ENCODE measurements at regions not wholly inside any gene's neighbourhood (a gene's known extent, or its start where the extent isn't known, plus 50 kb on each side); places are given as distances from the start of the nearest gene placed in this dataset.

DNA sequence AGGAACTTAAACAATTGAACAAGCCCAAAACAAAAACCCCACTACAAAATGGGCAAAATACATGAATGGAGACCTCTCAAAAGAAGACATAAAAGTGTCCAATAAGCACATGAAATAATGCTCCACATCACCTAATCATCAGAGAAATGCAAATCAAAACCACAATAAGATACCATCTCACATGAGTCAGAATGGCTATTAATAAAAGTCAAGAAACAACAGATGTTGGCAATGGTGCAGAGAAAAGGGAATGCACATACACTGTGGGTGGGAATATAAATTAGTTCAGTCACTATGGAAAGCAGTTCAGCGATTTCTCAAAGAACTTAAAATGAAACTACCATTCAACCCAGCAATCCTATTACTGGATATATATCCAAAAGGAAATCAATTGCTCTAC, 337.4 kb upstream of the GRIA1 start:
- H3K9me3 Mint-ChIP-seq, result peaks cover 0 to 26% (median 8%) of the 10 kb centered on the region in 8 donors
- Histone ChIP-seq H3K27me3 (ENCODE audit: insufficient read depth, low read length) (no peaks in the 10 kb centered on the region), H3K4me3 (ENCODE audit: low read length in 2 of 2) (no peak overlapping the region), H3K27ac (ENCODE audit: low read depth, low read length) (no peak overlapping the region), H3K4me1 (ENCODE audit: insufficient read depth, low read length) (no peaks in the 10 kb centered on the region), H3K9me3 (ENCODE audit: control insufficient read depth in 1 of 2, low read length in 2 of 2) (no peaks in the 10 kb centered on the region), H3K36me3 (ENCODE audit: insufficient read depth, low read length) (no peaks in the 10 kb centered on the region)
- DNase-seq, result no peak
- no peaks in the 10 kb centered on the region for H3K36me3 Mint-ChIP-seq
- no peak overlapping the region for H3K4me3 Mint-ChIP-seq
- no peak overlapping the region for H3K27ac Mint-ChIP-seq
- no peaks in the 10 kb centered on the region for H3K27me3 Mint-ChIP-seq
- no peaks in the 10 kb centered on the region for H3K4me1 Mint-ChIP-seq
- CTCF ChIA-PET (ENCODE audit: partially characterized antibody), result no interaction called here
- intact Hi-C loops (cut with micrococcal nuclease), result no loop called here
- POLR2A ChIA-PET (ENCODE audit: partially characterized antibody), result no interaction called here

DNA sequence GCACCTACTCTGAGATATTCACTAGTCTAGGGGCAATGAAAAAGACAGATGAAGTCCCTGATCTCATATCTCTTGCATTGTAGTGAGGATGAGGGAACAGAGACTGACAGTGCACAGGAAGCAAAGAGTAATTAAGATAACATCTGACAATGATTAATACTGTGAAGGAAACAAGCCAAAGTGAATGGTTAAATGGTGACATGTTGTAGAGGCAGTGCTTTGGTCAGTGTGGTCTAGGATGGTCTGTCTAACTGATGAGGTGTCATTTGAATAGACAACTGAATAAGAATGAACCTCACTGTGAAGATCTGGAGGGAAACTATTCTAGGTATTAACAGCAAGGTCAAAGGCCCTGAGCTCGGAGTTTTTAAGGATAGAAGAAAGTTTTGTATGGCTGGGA, 333.3 kb upstream of the GRIA1 start:
- Mint-ChIP-seq H3K36me3 (no peaks in the 10 kb centered on the region), H3K27ac (no peak overlapping the region), H3K27me3 (no peaks in the 10 kb centered on the region), H3K4me1 (no peaks in the 10 kb centered on the region), H3K9me3 (peaks cover 0 to 13% (median 2%) of the 10 kb centered on the region in 8 donors), H3K4me3 (no peak overlapping the region)
- CTCF ChIA-PET (ENCODE audit: partially characterized antibody), result no interaction called here
- POLR2A ChIA-PET (ENCODE audit: partially characterized antibody), result no interaction called here
- Histone ChIP-seq H3K27me3 (ENCODE audit: insufficient read depth, low read length) (no peaks in the 10 kb centered on the region), H3K27ac (ENCODE audit: low read depth, low read length) (no peak overlapping the region), H3K4me3 (ENCODE audit: low read length in 2 of 2) (no peak overlapping the region), H3K4me1 (ENCODE audit: insufficient read depth, low read length) (no peaks in the 10 kb centered on the region), H3K36me3 (ENCODE audit: insufficient read depth, low read length) (no peaks in the 10 kb centered on the region), H3K9me3 (ENCODE audit: control insufficient read depth in 1 of 2, low read length in 2 of 2) (no peaks in the 10 kb centered on the region)
- intact Hi-C loops (cut with micrococcal nuclease), result no loop called here
- DNase-seq, result no peak

DNA sequence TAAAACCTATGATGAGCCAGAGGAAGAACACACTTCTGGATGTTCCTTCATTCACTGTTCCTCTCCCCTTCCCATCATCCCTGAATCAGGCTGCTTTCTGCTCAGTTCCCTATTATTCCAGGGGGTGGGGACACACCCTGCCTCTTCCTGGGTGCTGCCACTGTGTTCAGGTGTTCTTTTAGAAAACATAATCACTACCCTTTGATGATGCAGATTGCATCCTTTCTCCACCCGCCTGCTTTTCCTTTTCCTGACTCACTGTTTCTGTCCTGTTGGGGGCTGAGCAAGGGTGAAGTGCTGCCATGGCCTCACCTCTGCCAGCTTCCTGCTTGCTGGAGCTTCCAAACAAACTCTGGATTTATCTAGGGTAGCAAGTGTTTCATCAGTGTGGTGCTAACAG, 331.9 kb upstream of the GRIA1 start:
- H3K36me3 ChIP-seq (ENCODE audit: insufficient read depth, low read length), result no peaks in the 10 kb centered on the region
- H3K27me3 ChIP-seq (ENCODE audit: insufficient read depth, low read length), result no peaks in the 10 kb centered on the region
- DNase-seq, result no peak
- H3K4me3 ChIP-seq (ENCODE audit: low read length in 2 of 2), result no peak overlapping the region
- POLR2A ChIA-PET (ENCODE audit: partially characterized antibody), result no interaction called here
- Mint-ChIP-seq H3K4me3 (no peak overlapping the region), H3K27ac (no peak overlapping the region), H3K4me1 (peaks cover 0 to 1% (median 0%) of the 10 kb centered on the region in 4 donors), H3K9me3 (peaks cover 0 to 5% (median 3%) of the 10 kb centered on the region in 8 donors), H3K36me3 (no peaks in the 10 kb centered on the region), H3K27me3 (no peaks in the 10 kb centered on the region)
- H3K9me3 ChIP-seq (ENCODE audit: control insufficient read depth in 1 of 2, low read length in 2 of 2), result no peaks in the 10 kb centered on the region
- CTCF ChIA-PET (ENCODE audit: partially characterized antibody), result no interaction called here
- no peak overlapping the region for H3K27ac ChIP-seq (ENCODE audit: low read depth, low read length)
- H3K4me1 ChIP-seq (ENCODE audit: insufficient read depth, low read length), result no peaks in the 10 kb centered on the region
- intact Hi-C loops (cut with micrococcal nuclease), result no loop called here

DNA sequence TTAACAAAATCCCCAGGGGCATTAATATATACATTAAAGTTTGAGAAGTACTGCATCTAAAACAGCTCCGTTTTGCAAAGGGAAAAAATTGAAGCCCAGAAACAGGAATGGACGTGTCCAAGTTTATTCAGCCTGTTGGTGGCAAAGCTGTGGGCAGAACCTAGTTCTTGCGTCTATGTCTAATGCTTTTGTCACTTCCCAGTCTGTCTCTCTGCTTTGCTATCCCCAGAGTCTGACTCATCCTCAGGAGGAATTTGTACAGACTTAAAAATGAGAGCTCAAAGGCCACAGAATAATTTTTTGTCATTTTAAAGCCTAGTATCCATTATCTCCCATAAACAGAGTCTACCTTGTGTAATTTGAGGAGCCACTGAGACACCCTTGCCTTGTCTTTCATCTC, 330.9 kb upstream of the GRIA1 start:
- Histone ChIP-seq H3K9me3 (ENCODE audit: control insufficient read depth in 1 of 2, low read length in 2 of 2) (no peaks in the 10 kb centered on the region), H3K36me3 (ENCODE audit: insufficient read depth, low read length) (no peaks in the 10 kb centered on the region), H3K4me3 (ENCODE audit: low read length in 2 of 2) (no peak overlapping the region), H3K27ac (ENCODE audit: low read depth, low read length) (no peak overlapping the region), H3K27me3 (ENCODE audit: insufficient read depth, low read length) (no peaks in the 10 kb centered on the region), H3K4me1 (ENCODE audit: insufficient read depth, low read length) (no peaks in the 10 kb centered on the region)
- intact Hi-C loops (cut with micrococcal nuclease), result no loop called here
- DNase-seq, result no peak
- Mint-ChIP-seq H3K27me3 (no peaks in the 10 kb centered on the region), H3K4me3 (no peak overlapping the region), H3K36me3 (no peaks in the 10 kb centered on the region), H3K9me3 (peaks cover 0 to 8% (median 2%) of the 10 kb centered on the region in 8 donors), H3K27ac (no peak overlapping the region), H3K4me1 (peaks cover 0 to 1% (median 0%) of the 10 kb centered on the region in 4 donors)
- ChIA-PET POLR2A (ENCODE audit: partially characterized antibody) (no interaction called here), CTCF (ENCODE audit: partially characterized antibody) (no interaction called here)

DNA sequence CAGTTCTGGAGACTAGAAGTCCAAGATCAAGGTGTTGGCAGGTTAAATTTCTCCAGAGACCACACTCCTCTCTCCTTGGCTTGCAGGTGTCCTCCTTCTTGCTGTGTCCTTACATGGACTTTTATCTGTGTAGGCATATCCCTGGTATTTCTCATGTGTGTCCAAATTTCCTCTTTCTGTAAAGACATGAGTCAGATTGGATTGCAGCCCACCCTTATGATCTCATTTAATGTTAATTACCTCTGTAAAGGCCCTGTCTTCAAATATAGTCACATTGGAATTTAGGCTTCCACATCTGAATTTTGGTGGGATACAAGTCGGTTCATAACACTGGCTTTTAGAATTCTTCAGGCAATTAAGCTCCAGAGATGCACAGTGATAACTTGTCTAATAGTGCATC, 322.2 kb upstream of the GRIA1 start:
- Histone ChIP-seq H3K4me1 (ENCODE audit: insufficient read depth, low read length) (no peaks in the 10 kb centered on the region), H3K36me3 (ENCODE audit: insufficient read depth, low read length) (no peaks in the 10 kb centered on the region), H3K9me3 (ENCODE audit: control insufficient read depth in 1 of 2, low read length in 2 of 2) (no peaks in the 10 kb centered on the region), H3K27ac (ENCODE audit: low read depth, low read length) (no peak overlapping the region), H3K27me3 (ENCODE audit: insufficient read depth, low read length) (no peaks in the 10 kb centered on the region), H3K4me3 (ENCODE audit: low read length in 2 of 2) (no peak overlapping the region)
- intact Hi-C loops (cut with micrococcal nuclease), result no loop called here
- Mint-ChIP-seq H3K4me1 (peaks cover 0 to 1% (median 0%) of the 10 kb centered on the region in 4 donors), H3K27me3 (no peaks in the 10 kb centered on the region), H3K9me3 (peaks cover 0 to 10% (median 5%) of the 10 kb centered on the region in 8 donors), H3K27ac (no peak overlapping the region), H3K4me3 (no peak overlapping the region), H3K36me3 (no peaks in the 10 kb centered on the region)
- CTCF ChIA-PET (ENCODE audit: partially characterized antibody), result no interaction called here
- POLR2A ChIA-PET (ENCODE audit: partially characterized antibody), result no interaction called here
- DNase-seq, result no peak

DNA sequence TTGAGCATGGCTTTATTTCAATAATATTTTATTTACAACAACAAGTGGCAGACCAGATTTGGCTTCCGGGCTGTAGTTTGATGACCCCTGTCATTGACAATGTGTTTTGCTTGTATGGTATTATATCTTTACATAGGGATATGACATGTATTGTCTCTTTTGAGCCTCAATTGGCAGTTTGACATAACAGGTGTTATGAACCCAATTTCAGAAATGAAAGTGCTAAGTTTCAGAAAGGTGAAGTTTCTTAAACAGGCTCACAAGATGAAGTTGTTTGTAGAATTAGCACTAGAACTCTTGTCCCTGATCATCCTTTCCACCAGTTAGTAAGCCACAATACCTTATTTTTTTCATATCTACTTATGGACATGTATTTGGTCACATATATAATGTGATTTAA, 303.0 kb upstream of the GRIA1 start:
- H3K4me1 Mint-ChIP-seq, result no peaks in the 10 kb centered on the region
- no peak overlapping the region for H3K4me3 Mint-ChIP-seq
- no peaks in the 10 kb centered on the region for H3K36me3 ChIP-seq (ENCODE audit: insufficient read depth, low read length)
- POLR2A ChIA-PET (ENCODE audit: partially characterized antibody), result no interaction called here
- no peaks in the 10 kb centered on the region for H3K4me1 ChIP-seq (ENCODE audit: insufficient read depth, low read length)
- CTCF ChIA-PET (ENCODE audit: partially characterized antibody), result no interaction called here
- intact Hi-C loops (cut with micrococcal nuclease), result no loop called here
- H3K27me3 ChIP-seq (ENCODE audit: insufficient read depth, low read length), result no peaks in the 10 kb centered on the region
- H3K27ac ChIP-seq (ENCODE audit: low read depth, low read length), result no peak overlapping the region
- H3K36me3 Mint-ChIP-seq, result no peaks in the 10 kb centered on the region
- H3K27me3 Mint-ChIP-seq, result no peaks in the 10 kb centered on the region
- no peaks in the 10 kb centered on the region for H3K9me3 ChIP-seq (ENCODE audit: control insufficient read depth in 1 of 2, low read length in 2 of 2)
- H3K9me3 Mint-ChIP-seq, result peaks cover 0 to 13% (median 5%) of the 10 kb centered on the region in 8 donors
- H3K4me3 ChIP-seq (ENCODE audit: low read length in 2 of 2), result no peak overlapping the region
- no peak overlapping the region for H3K27ac Mint-ChIP-seq
- no peak for DNase-seq

DNA sequence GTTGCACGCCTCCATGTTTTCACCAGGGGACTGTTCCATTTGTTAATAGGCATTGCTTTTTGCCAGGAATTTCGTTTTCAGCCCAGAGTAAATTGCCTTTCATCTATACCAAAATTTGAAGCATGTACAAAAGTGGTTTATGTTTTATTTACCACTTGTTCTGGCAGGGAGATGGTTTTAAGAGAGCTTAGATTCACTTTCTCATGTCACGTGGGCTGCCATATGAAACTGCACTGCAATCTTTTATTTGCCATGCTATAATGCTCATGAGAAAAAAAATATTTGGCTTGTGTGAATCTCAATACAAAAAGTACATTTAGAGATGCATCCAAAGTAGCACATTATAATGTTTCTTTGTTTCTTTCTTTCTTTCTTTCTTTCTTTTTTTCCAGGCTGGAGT, 284.1 kb upstream of the GRIA1 start:
- ChIA-PET POLR2A (ENCODE audit: partially characterized antibody) (no interaction called here), CTCF (ENCODE audit: partially characterized antibody) (no interaction called here)
- H3K27me3 ChIP-seq (ENCODE audit: insufficient read depth, low read length), result no peaks in the 10 kb centered on the region
- no peak for DNase-seq
- H3K27ac Mint-ChIP-seq, result no peak overlapping the region
- H3K9me3 ChIP-seq (ENCODE audit: control insufficient read depth in 1 of 2, low read length in 2 of 2), result no peaks in the 10 kb centered on the region
- H3K4me1 ChIP-seq (ENCODE audit: insufficient read depth, low read length), result no peaks in the 10 kb centered on the region
- H3K27me3 Mint-ChIP-seq, result no peaks in the 10 kb centered on the region
- no peak overlapping the region for H3K27ac ChIP-seq (ENCODE audit: low read depth, low read length)
- no peaks in the 10 kb centered on the region for H3K36me3 ChIP-seq (ENCODE audit: insufficient read depth, low read length)
- H3K4me3 ChIP-seq (ENCODE audit: low read length in 2 of 2), result no peak overlapping the region
- no peaks in the 10 kb centered on the region for H3K36me3 Mint-ChIP-seq
- peaks cover 0 to 8% (median 3%) of the 10 kb centered on the region in 8 donors for H3K9me3 Mint-ChIP-seq
- intact Hi-C loops (cut with micrococcal nuclease), result no loop called here
- H3K4me3 Mint-ChIP-seq, result no peak overlapping the region
- H3K4me1 Mint-ChIP-seq, result no peaks in the 10 kb centered on the region

DNA sequence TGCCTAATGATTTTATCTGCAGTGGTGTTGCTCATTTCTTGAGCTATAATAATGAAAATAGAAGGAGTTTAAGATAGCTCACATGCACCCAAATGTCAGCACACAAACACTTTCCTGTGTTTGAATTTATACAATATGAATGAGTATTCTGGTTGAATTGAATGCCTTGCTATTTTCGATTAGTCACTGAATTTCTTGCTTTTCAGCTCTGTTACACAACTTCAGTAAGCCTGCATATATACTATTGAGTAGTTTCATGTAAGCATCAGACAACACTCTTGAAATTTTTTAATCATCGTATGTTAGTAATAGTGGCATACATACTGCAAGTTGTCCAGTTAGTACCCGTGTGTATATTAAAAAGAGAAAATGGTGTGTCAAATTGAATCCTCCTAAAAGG, 281.5 kb upstream of the GRIA1 start:
- CTCF ChIA-PET (ENCODE audit: partially characterized antibody), result no interaction called here
- DNase-seq, result no peak
- POLR2A ChIA-PET (ENCODE audit: partially characterized antibody), result no interaction called here
- Mint-ChIP-seq H3K27ac (no peak overlapping the region), H3K9me3 (peaks cover 2 to 8% (median 5%) of the 10 kb centered on the region in 8 donors), H3K4me1 (no peaks in the 10 kb centered on the region), H3K4me3 (no peak overlapping the region), H3K27me3 (no peaks in the 10 kb centered on the region), H3K36me3 (no peaks in the 10 kb centered on the region)
- H3K9me3 ChIP-seq (ENCODE audit: control insufficient read depth in 1 of 2, low read length in 2 of 2), result no peaks in the 10 kb centered on the region
- H3K27me3 ChIP-seq (ENCODE audit: insufficient read depth, low read length), result no peaks in the 10 kb centered on the region
- no peaks in the 10 kb centered on the region for H3K4me1 ChIP-seq (ENCODE audit: insufficient read depth, low read length)
- no peak overlapping the region for H3K27ac ChIP-seq (ENCODE audit: low read depth, low read length)
- intact Hi-C loops (cut with micrococcal nuclease), result no loop called here
- no peak overlapping the region for H3K4me3 ChIP-seq (ENCODE audit: low read length in 2 of 2)
- H3K36me3 ChIP-seq (ENCODE audit: insufficient read depth, low read length), result no peaks in the 10 kb centered on the region
